RWPE1 (cell line): ENCODE measurements at regions not wholly inside any gene's neighbourhood (a gene's known extent, or its start where the extent isn't known, plus 50 kb on each side); places are given as distances from the start of the nearest gene placed in this dataset.

ENCODE experiments used
- CTCF ChIA-PET: fragments of 350-600 bp; sonication (Branson Sonifier 250); formaldehyde crosslinking; extraction: SDS; loops from one replicate; lab custom pipeline; 2021; lab: Yijun Ruan, JAX
- POLR2A ChIA-PET: fragments of 400-600 bp; formaldehyde crosslinking; extraction: SDS; loops from one replicate; lab custom pipeline; 2020; ENCODE audit warnings: antibody characterized with exemption; ENCODE audit not compliant: low non-redundant PET; lab: Yijun Ruan, JAX
- DNase-seq: peaks from one replicate; pipeline ENCODE4 v3.0.0; 2012; ENCODE audit warnings: low spot score
- H3K27ac ChIP-seq: fragments of 450-650 bp; 2 replicates; pipeline ENCODE4 v1.5.1; 2017
- TF ChIP-seq, protein P1 (sequence below): fragments of 450-650 bp; conservative IDR thresholded peaks from 2 replicates; pipeline ENCODE4 v1.5.1; 2017; ENCODE audit warnings: low read depth, mild to moderate bottlenecking

DNA sequence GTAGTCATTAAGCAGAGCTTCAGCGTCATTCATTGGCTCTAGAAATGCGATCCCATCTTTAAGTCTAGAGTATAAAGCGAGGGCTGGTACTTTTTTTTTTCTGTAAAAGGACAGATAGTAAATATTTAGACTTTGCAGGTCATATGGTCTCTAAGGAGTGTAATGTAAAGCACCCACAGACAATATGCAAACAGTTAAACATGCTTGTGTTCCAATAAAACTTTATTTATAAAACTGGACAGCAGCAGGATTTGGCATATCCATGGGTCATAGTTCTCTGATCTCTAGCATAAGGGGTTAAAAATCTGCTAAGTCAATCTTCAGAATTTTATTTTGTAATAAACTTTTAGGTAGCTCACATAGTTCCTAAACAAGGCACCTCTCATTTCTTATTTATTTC, 226.8 kb upstream of the TBC1D5 start:
- no peak overlapping the region for H3K27ac ChIP-seq
- no peak for DNase-seq
- CTCF ChIA-PET: interaction anchor here (0.6 kb wide), 1 partner anchor 29 kb away, joined by 5 read pairs; no protein-coding TSS in a partner anchor
- TF ChIP-seq, protein P1, sequence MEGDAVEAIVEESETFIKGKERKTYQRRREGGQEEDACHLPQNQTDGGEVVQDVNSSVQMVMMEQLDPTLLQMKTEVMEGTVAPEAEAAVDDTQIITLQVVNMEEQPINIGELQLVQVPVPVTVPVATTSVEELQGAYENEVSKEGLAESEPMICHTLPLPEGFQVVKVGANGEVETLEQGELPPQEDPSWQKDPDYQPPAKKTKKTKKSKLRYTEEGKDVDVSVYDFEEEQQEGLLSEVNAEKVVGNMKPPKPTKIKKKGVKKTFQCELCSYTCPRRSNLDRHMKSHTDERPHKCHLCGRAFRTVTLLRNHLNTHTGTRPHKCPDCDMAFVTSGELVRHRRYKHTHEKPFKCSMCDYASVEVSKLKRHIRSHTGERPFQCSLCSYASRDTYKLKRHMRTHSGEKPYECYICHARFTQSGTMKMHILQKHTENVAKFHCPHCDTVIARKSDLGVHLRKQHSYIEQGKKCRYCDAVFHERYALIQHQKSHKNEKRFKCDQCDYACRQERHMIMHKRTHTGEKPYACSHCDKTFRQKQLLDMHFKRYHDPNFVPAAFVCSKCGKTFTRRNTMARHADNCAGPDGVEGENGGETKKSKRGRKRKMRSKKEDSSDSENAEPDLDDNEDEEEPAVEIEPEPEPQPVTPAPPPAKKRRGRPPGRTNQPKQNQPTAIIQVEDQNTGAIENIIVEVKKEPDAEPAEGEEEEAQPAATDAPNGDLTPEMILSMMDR: no peak
- POLR2A ChIA-PET: no interaction called here

DNA sequence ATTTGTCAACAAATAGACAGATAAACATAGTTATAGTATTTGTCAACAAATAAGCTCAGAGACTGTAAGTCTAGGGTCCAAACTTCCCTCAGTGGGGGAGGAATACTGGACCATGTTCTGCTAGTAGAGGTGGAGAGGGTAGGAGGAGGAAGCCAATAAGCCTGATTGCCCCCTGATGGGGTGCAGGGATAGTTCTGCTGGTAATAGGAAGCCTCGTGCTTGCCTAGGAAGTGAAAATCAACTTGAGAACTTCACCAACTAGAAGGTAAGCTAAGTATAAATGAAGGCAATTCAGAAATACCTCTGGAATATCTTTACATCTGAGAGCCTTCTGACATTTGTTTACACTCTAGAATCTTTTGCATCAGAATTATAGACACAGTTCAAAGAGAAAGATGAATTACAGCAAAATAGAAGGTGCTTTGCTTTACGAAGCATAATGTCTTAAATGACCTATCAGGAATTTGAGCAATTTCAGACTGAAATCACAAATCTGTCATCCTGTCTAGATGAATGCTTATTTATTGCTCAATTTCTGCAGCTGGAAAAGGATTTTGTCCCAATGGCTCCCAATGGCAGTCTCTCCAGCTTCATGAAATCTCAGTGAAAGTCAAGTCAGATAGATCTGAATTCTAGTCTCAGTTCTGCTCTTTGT, 225.6 kb upstream of the TBC1D5 start:
- POLR2A ChIA-PET: no interaction called here
- no peak for DNase-seq
- CTCF ChIA-PET: no interaction called here
- TF ChIP-seq, protein P1: no peak
- H3K27ac ChIP-seq: no peak overlapping the region

DNA sequence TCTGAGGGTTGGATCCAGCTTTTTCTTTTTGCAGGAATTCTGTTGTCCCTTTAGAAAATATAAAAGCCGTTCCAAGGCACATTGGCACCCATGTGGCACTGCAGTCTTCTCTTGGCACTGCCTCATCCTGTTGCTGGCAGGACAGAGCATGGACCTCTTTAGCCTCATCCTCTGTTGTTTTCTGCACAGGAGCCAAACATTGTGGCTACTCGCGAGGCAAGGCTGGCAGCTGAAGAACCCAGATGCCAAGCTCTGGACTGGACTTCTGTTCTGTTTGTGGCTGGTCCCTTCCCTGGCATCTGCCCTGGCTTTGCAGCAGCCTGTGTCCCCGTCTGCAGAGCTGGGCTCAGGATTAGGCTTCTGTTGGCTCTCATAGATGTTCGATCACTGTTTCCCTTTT, 224.7 kb upstream of the TBC1D5 start:
- DNase-seq: no peak
- ChIA-PET CTCF (interaction anchor here (0.6 kb wide), 1 partner anchor 262 kb away, joined by 3 read pairs; no protein-coding TSS in a partner anchor), POLR2A (no interaction called here)
- TF ChIP-seq, protein P1: no peak
- no peak overlapping the region for H3K27ac ChIP-seq

DNA sequence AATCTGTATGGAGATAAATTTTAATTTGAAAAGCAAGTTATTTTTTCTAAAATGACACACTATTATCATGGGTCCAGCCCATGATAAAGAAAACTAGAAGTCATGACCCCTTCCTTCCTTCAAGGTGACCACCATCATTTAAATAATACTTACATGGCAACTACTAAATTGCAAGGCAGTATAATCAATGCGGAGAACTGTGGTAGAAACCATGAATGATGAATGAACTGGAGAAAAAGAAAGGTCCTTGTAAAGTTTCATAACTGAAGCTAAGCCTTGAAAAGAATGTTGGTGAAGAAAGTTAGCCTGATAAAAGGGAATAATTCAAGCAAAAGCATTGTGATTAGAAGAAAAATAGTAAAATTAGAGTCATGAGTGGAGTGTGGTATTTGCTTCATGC, 222.9 kb upstream of the TBC1D5 start:
- DNase-seq: no peak
- ChIA-PET POLR2A (no interaction called here), CTCF (no interaction called here)
- no peak overlapping the region for H3K27ac ChIP-seq
- TF ChIP-seq, protein P1: no peak

DNA sequence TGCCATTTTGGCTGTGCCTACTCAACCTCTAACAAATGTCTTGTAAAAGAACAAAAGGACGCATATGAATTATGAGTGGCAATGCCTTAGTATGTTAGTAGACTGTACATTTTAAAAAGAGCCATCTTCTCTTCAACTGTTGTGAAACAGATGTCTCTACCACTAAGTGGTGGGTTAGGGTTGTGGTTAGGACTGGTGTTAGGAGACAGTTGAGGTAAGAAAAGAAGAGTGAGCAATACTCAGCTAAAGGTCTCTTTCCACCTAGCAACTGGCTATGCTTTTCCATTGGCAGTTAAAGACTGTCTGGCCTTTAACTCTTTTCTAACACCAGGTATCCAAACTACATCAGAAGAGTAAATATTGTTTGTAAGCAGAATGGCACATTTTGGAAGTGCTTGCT, 221.7 kb upstream of the TBC1D5 start:
- ChIA-PET CTCF (no interaction called here), POLR2A (no interaction called here)

DNA sequence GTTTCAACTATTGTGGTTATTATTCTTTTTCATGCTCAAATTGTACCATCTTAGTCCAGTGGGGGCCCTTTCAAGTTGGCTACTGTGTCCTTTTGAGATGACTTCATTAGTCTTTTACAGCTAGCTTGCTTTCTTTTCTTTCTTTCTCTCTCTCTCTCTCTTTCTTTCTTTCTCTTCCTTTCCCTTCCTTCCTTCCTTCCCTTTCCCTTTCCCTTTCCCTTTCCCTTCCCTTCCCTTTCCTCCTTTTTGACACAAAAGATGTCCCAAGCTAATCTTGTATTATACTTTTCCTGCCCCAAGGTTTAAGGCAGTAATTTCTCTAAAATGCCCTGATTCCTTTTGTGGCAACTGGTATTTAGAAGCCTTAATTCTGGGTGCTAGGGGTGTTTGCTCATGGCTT, 213.0 kb upstream of the TBC1D5 start:
- ChIA-PET CTCF (no interaction called here), POLR2A (no interaction called here)
- TF ChIP-seq, protein P1: no peak
- DNase-seq: no peak
- H3K27ac ChIP-seq: no peak overlapping the region

More for the DNA sequence above, 221.7 kb upstream of the TBC1D5 start:
- H3K27ac ChIP-seq: no peak overlapping the region
- TF ChIP-seq, protein P1: no peak
- no peak for DNase-seq
